ENCODE measurements at regions not wholly inside any gene's neighbourhood (a gene's known extent, or its start where the extent isn't known, plus 50 kb on each side); places are given as distances from the start of the nearest gene placed in this dataset.

GRCh38 chr2:100752628-100753333, 67.2 kb upstream of the NPAS2 start:
- Mint-ChIP-seq H3K9me3 (no peaks in the 10 kb centered on the region), H3K27ac (no peak overlapping the region), H3K27me3 (peaks cover 13% of the 10 kb centered on the region), H3K4me1 (peaks cover 9% of the 10 kb centered on the region), H3K4me3 (no peak overlapping the region), H3K36me3 (ENCODE audit: low read depth) (no peaks in the 10 kb centered on the region)
- ChIA-PET POLR2A (no interaction called here), CTCF (interaction anchor here (0.7 to 1.6 kb wide), 4 partner anchors 22 to 230 kb away, joined by 3 to 4 read pairs (median 3); no protein-coding TSS in a partner anchor)
- no peak for DNase-seq

- H3K9me3 Mint-ChIP-seq, result no peaks in the 10 kb centered on the region
Measured at GRCh38 chr2:100753444-100753843, 66.5 kb upstream of the NPAS2 start.

GRCh38 chr2:100753881-100754280, 66.1 kb upstream of the NPAS2 start:
- DNase-seq, result no peak
- peaks cover 10% of the 10 kb centered on the region for H3K27me3 Mint-ChIP-seq
- H3K4me1 Mint-ChIP-seq, result peaks cover 5% of the 10 kb centered on the region
- no peaks in the 10 kb centered on the region for H3K36me3 Mint-ChIP-seq (ENCODE audit: low read depth)
- ChIA-PET CTCF (no interaction called here), POLR2A (no interaction called here)
- no peak overlapping the region for H3K27ac Mint-ChIP-seq
- no peaks in the 10 kb centered on the region for H3K9me3 Mint-ChIP-seq
- no peak overlapping the region for H3K4me3 Mint-ChIP-seq

More at GRCh38 chr2:100753444-100753843, 66.5 kb upstream of the NPAS2 start:
- no peak overlapping the region for H3K4me3 Mint-ChIP-seq
- H3K27me3 Mint-ChIP-seq, result peaks cover 10% of the 10 kb centered on the region
- no peak for DNase-seq
- CTCF ChIA-PET, result interaction anchor here (1.6 kb wide), 1 partner anchor 21 kb away, joined by 3 read pairs; no protein-coding TSS in a partner anchor
- H3K4me1 Mint-ChIP-seq, result peaks cover 5% of the 10 kb centered on the region
- POLR2A ChIA-PET, result no interaction called here
- H3K36me3 Mint-ChIP-seq (ENCODE audit: low read depth), result no peaks in the 10 kb centered on the region
- H3K27ac Mint-ChIP-seq, result no peak overlapping the region

- H3K4me1 Mint-ChIP-seq, result peaks cover 5% of the 10 kb centered on the region
- H3K9me3 Mint-ChIP-seq, result no peaks in the 10 kb centered on the region
- POLR2A ChIA-PET, result no interaction called here
- no peak for DNase-seq
- no peak overlapping the region for H3K4me3 Mint-ChIP-seq
- peaks cover 4% of the 10 kb centered on the region for H3K27me3 Mint-ChIP-seq
- CTCF ChIA-PET, result no interaction called here
- H3K27ac Mint-ChIP-seq, result no peak overlapping the region
- H3K36me3 Mint-ChIP-seq (ENCODE audit: low read depth), result no peaks in the 10 kb centered on the region
Measured at GRCh38 chr2:100754951-100755350, 65.0 kb upstream of the NPAS2 start.

GRCh38 chr2:100755441-100755840, 64.5 kb upstream of the NPAS2 start:
- POLR2A ChIA-PET, result no interaction called here
- H3K36me3 Mint-ChIP-seq (ENCODE audit: low read depth), result no peaks in the 10 kb centered on the region
- no peak for DNase-seq

GRCh38 chr2:100756704-100757103, 63.2 kb upstream of the NPAS2 start:
- no peak for DNase-seq
- Mint-ChIP-seq H3K4me3 (no peak overlapping the region), H3K27ac (no peak overlapping the region), H3K36me3 (ENCODE audit: low read depth) (no peaks in the 10 kb centered on the region), H3K27me3 (peaks cover 4% of the 10 kb centered on the region), H3K9me3 (no peaks in the 10 kb centered on the region), H3K4me1 (peaks cover 5% of the 10 kb centered on the region)
- ChIA-PET CTCF (no interaction called here), POLR2A (no interaction called here)

More at GRCh38 chr2:100755441-100755840, 64.5 kb upstream of the NPAS2 start:
- H3K27me3 Mint-ChIP-seq, result peaks cover 4% of the 10 kb centered on the region
- no peak overlapping the region for H3K27ac Mint-ChIP-seq
- no peak overlapping the region for H3K4me3 Mint-ChIP-seq
- CTCF ChIA-PET, result no interaction called here
- H3K9me3 Mint-ChIP-seq, result no peaks in the 10 kb centered on the region
- H3K4me1 Mint-ChIP-seq, result peaks cover 5% of the 10 kb centered on the region

- H3K27ac Mint-ChIP-seq, result no peak overlapping the region
- H3K9me3 Mint-ChIP-seq, result no peaks in the 10 kb centered on the region
- ChIA-PET POLR2A (no interaction called here), CTCF (no interaction called here)
- peaks cover 4% of the 10 kb centered on the region for H3K27me3 Mint-ChIP-seq
- H3K4me1 Mint-ChIP-seq, result no peaks in the 10 kb centered on the region
- no peak overlapping the region for H3K4me3 Mint-ChIP-seq
- H3K36me3 Mint-ChIP-seq (ENCODE audit: low read depth), result no peaks in the 10 kb centered on the region
- no peak for DNase-seq
Measured at GRCh38 chr2:100757621-100758394, 62.1 kb upstream of the NPAS2 start.

- CTCF ChIA-PET, result no interaction called here
- POLR2A ChIA-PET, result no interaction called here
- Mint-ChIP-seq H3K27ac (no peak overlapping the region), H3K9me3 (no peaks in the 10 kb centered on the region), H3K4me1 (no peaks in the 10 kb centered on the region), H3K4me3 (no peak overlapping the region), H3K27me3 (no peaks in the 10 kb centered on the region), H3K36me3 (ENCODE audit: low read depth) (no peaks in the 10 kb centered on the region)
- no peak for DNase-seq
Measured at GRCh38 chr2:100759901-100760300, 60.0 kb upstream of the NPAS2 start.

- H3K36me3 Mint-ChIP-seq (ENCODE audit: low read depth), result no peaks in the 10 kb centered on the region
- no peak overlapping the region for H3K4me3 Mint-ChIP-seq
- no peaks in the 10 kb centered on the region for H3K27me3 Mint-ChIP-seq
- no peak overlapping the region for H3K27ac Mint-ChIP-seq
- no peak for DNase-seq
- POLR2A ChIA-PET, result interaction anchor here (0.6 kb wide), 1 partner anchor 1961 kb away, joined by 5 read pairs; no protein-coding TSS in a partner anchor
- no peaks in the 10 kb centered on the region for H3K4me1 Mint-ChIP-seq
- CTCF ChIA-PET, result no interaction called here
- H3K9me3 Mint-ChIP-seq, result no peaks in the 10 kb centered on the region
Measured at GRCh38 chr2:100761365-100761764, 58.6 kb upstream of the NPAS2 start.

GRCh38 chr2:100764430-100764829, 55.5 kb upstream of the NPAS2 start:
- Mint-ChIP-seq H3K36me3 (ENCODE audit: low read depth) (no peaks in the 10 kb centered on the region), H3K4me1 (no peaks in the 10 kb centered on the region), H3K27ac (no peak overlapping the region), H3K4me3 (no peak overlapping the region), H3K27me3 (no peaks in the 10 kb centered on the region), H3K9me3 (no peaks in the 10 kb centered on the region)
- CTCF ChIA-PET, result interaction anchor here (1.3 kb wide), 1 partner anchor 70 kb away, joined by 3 read pairs; no protein-coding TSS in a partner anchor
- POLR2A ChIA-PET, result no interaction called here
- DNase-seq, result no peak

GRCh38 chr2:100765481-100765880, 54.5 kb upstream of the NPAS2 start:
- Mint-ChIP-seq H3K36me3 (ENCODE audit: low read depth) (no peaks in the 10 kb centered on the region), H3K4me1 (no peaks in the 10 kb centered on the region), H3K4me3 (no peak overlapping the region), H3K27me3 (no peaks in the 10 kb centered on the region), H3K9me3 (no peaks in the 10 kb centered on the region), H3K27ac (no peak overlapping the region)
- no peak for DNase-seq
- CTCF ChIA-PET, result interaction anchor here (1.3 kb wide), 1 partner anchor 69 kb away, joined by 3 read pairs; no protein-coding TSS in a partner anchor
- POLR2A ChIA-PET, result no interaction called here

- Mint-ChIP-seq H3K4me1 (no peaks in the 10 kb centered on the region), H3K27me3 (no peaks in the 10 kb centered on the region), H3K9me3 (no peaks in the 10 kb centered on the region), H3K36me3 (ENCODE audit: low read depth) (no peaks in the 10 kb centered on the region), H3K4me3 (no peak overlapping the region), H3K27ac (no peak overlapping the region)
- no peak for DNase-seq
- ChIA-PET CTCF (no interaction called here), POLR2A (no interaction called here)
Measured at GRCh38 chr2:100766256-100766655, 53.7 kb upstream of the NPAS2 start.

- Mint-ChIP-seq H3K9me3 (no peaks in the 10 kb centered on the region), H3K4me1 (no peaks in the 10 kb centered on the region), H3K27ac (no peak overlapping the region), H3K36me3 (ENCODE audit: low read depth) (no peaks in the 10 kb centered on the region), H3K27me3 (no peaks in the 10 kb centered on the region), H3K4me3 (no peak overlapping the region)
- ChIA-PET POLR2A (no interaction called here), CTCF (no interaction called here)
- no peak for DNase-seq
Measured at GRCh38 chr2:100766806-100767205, 53.1 kb upstream of the NPAS2 start.

Data from activated CD4-positive, alpha-beta T cell treated with anti-CD3 and anti-CD28 coated beads, Interleukin-2, amount 10 ng/mL, durations not matched to agents 7 days and 5 days (primary cell).